HL-60 (cell line): ENCODE measurements at regions not wholly inside any gene's neighbourhood (a gene's known extent, or its start where the extent isn't known, plus 50 kb on each side); places are given as distances from the start of the nearest gene placed in this dataset.
A peak's percentile ranks its signal among the peaks of the same experiment; 100 is the strongest.

ENCODE experiments used
- DNase-seq, 2 experiments: peaks; one replicate each; pipeline ENCODE4 v3.0.0-alpha.2; 2010 to 2020; ENCODE audit warnings: low read depth in 1 of 2, low spot score in 1 of 2
- H3K27ac ChIP-seq: fragments of 250-450 bp; sonication (Bioruptor Pico); replicated peaks from 2 replicates; pipeline ENCODE4 v1.5.1; 2020; ENCODE audit warnings: mild to moderate bottlenecking, moderate library complexity
- H3K27me3 ChIP-seq: fragments of 250-450 bp; sonication (Bioruptor Pico); 2 replicates; pipeline ENCODE4 v1.5.1; 2021; ENCODE audit warnings: mild to moderate bottlenecking, moderate library complexity; ENCODE audit not compliant: insufficient read depth, poor library complexity, severe bottlenecking
- H3K4me3 ChIP-seq: replicated peaks from 2 replicates; pipeline ENCODE4 v1.5.1; 2011; ENCODE audit warnings: mild to moderate bottlenecking, control low read depth, low read length; ENCODE audit not compliant: insufficient read depth
- CTCF ChIP-seq: IDR thresholded peaks from one replicate; pipeline ENCODE4 v1.5.1; 2011; ENCODE audit warnings: low read length, control low read depth, inconsistent platforms; ENCODE audit not compliant: insufficient read depth
- GABPA ChIP-seq: IDR thresholded peaks from 2 replicates; pipeline ENCODE4 v1.6.1; 2012; ENCODE audit warnings: low read depth
- POLR2AphosphoS5 ChIP-seq: IDR thresholded peaks from 2 replicates; pipeline ENCODE4 v1.6.1; 2012; ENCODE audit warnings: low read depth
- REST ChIP-seq: IDR thresholded peaks from 2 replicates; pipeline ENCODE4 v1.6.1; 2012; ENCODE audit warnings: low read depth; ENCODE audit not compliant: insufficient replicate concordance
- SPI1 ChIP-seq: IDR thresholded peaks from 2 replicates; pipeline ENCODE4 v1.6.1; 2012; ENCODE audit warnings: low read depth, mild to moderate bottlenecking, borderline replicate concordance

GRCh38 chr4:129488427-129488826 is 392.5 kb downstream of the C4orf33 start:
- Histone ChIP-seq H3K4me3 (no peak overlapping the region), H3K27me3 (no peaks in the 10 kb centered on the region), H3K27ac (no peak overlapping the region)
- TF ChIP-seq REST (no peak), SPI1 (peak; percentile 54)
- DNase-seq = no peak

GRCh38 chr4:129490516-129490915 is 394.6 kb downstream of the C4orf33 start:
- Histone ChIP-seq H3K27me3 (no peaks in the 10 kb centered on the region), H3K27ac (no peak overlapping the region), H3K4me3 (no peak overlapping the region)
- no peak for DNase-seq
- TF ChIP-seq SPI1 = no peak
- no peak for TF ChIP-seq GABPA
- TF ChIP-seq REST = no peak
- no peak for TF ChIP-seq CTCF
- no peak for TF ChIP-seq POLR2AphosphoS5

- TF ChIP-seq SPI1 (no peak), REST (no peak), GABPA (no peak), CTCF (no peak), POLR2AphosphoS5 (no peak)
- Histone ChIP-seq H3K27me3 (no peaks in the 10 kb centered on the region), H3K27ac (no peak overlapping the region), H3K4me3 (no peak overlapping the region)
- DNase-seq = no peak
Observed at GRCh38 chr4:129498626-129499025, 402.7 kb downstream of the C4orf33 start.

- Histone ChIP-seq H3K27ac (no peak overlapping the region), H3K27me3 (no peaks in the 10 kb centered on the region), H3K4me3 (no peak overlapping the region)
- TF ChIP-seq CTCF (no peak), POLR2AphosphoS5 (no peak), GABPA (no peak), SPI1 (no peak)
- no peak for DNase-seq
Observed at GRCh38 chr4:129514852-129515251, 418.9 kb downstream of the C4orf33 start.
